ENCODE measurements at regions not wholly inside any gene's neighbourhood (a gene's known extent, or its start where the extent isn't known, plus 50 kb on each side); places are given as distances from the start of the nearest gene placed in this dataset.

DNA sequence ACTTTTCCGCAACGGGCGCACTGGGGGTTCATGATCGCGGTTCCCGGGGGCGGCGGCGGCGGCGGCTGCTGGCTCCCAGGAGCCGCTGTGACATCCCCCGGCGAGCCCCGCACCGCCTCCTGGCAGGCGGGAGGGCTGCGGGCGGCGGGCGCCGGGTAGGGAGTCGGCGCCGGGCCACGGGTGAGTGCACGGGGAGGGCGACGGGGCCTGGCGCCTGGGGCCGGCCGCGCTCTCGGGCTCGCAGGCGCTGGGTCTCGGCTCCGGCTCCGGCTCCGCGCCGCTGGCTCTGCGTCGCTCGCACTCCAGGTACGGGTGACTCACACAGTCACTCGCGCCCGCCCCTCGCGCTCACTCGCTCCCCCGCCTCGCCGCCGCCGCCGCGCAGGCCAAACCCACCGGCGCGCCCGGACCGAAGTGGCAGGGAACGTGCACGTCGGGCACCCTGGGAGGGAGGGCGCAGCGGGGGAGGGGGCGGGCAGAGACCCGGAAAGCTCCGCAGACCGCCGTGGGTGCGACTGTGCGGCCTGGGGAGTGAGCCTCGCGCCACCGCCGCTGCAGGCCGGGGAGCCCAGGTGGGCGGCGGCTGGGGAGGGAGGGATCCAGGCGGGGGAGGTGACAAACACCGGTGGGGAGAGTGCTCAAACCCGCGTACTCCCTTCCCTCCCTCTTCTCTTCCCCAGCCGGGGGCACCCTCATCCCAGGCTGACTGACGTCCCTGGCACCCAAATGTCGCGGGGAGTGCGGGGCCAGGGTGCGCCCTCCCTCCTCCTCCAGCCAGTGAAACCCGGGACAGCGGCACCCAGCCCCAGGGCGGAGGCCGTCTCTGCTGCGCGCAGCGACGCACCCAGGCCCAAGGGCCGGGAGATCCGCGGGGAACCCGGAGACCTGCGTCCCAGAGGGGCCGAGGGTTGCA lies 276.9 kb upstream of the NEBL start:
- Histone ChIP-seq H3K14ac (ENCODE audit: insufficient read length) (no peak overlapping the region), H2BK15ac (ENCODE audit: low read length) (no peak overlapping the region), H3K27ac (ENCODE audit: low read depth, low read length) (no peak overlapping the region), H3K4me2 (ENCODE audit: insufficient read depth in 1 of 2, low read depth in 2 of 2, low read length in 2 of 2) (peak overlapping the region; percentile 94 to 100), H2BK20ac (ENCODE audit: low read length) (no peak overlapping the region), H3K23ac (ENCODE audit: insufficient read length) (no peak overlapping the region), H2BK12ac (ENCODE audit: low read depth, low read length) (0 out of 2 replicates have a peak overlapping the region, but pooled peaks have one; percentile 10), H2AK5ac (ENCODE audit: low read depth, low read length) (no peak overlapping the region), H3K4me1 (replicated peaks in 1 of 4; ENCODE audit: control insufficient read depth in 3 of 4, insufficient read depth in 4 of 4, low read length in 3 of 4) (peaks cover 0 to 6% (median 3%) of the 10 kb centered on the region in 4 experiments; a peak in 4 of 7 replicates), H3K56ac (replicated peaks; ENCODE audit: insufficient read length, low read depth, low read length) (no peak overlapping the region), H4K8ac (ENCODE audit: extremely low read depth, insufficient read depth, low read length) (peak overlapping the region; percentile 60; the same call in 1 of the 2 replicates), H2BK5ac (ENCODE audit: low read depth, low read length) (no peak overlapping the region), H3K23me2 (ENCODE audit: low read depth, low read length) (peaks cover 15% of the 10 kb centered on the region; the same call in 1 of the 2 replicates), H3K9me3 (ENCODE audit: insufficient read depth in 2 of 2, low read depth in 1 of 2, low read length in 1 of 2) (no peaks in the 10 kb centered on the region), H3K4ac (replicated peaks; ENCODE audit: insufficient read length, low read depth, low read length) (no peak overlapping the region), H3K36me3 (ENCODE audit: control insufficient read depth in 2 of 4, insufficient read depth in 4 of 4, low read length in 3 of 4) (peaks cover 0 to 10% (median 0%) of the 10 kb centered on the region in 4 experiments; a peak in 1 of 8 replicates), H4K91ac (replicated peaks; ENCODE audit: insufficient read length, low read length) (no peak overlapping the region), H3K27me3 (replicated peaks in 1 of 4; ENCODE audit: control insufficient read depth in 3 of 4, extremely low read depth in 1 of 4, insufficient read depth in 3 of 4, low read length in 3 of 4) (peaks cover 0 to 18% (median 11%) of the 10 kb centered on the region in 4 experiments; a peak in 6 of 7 replicates), H3K79me2 (ENCODE audit: control insufficient read depth in 1 of 2, insufficient read depth in 2 of 2, low read length in 2 of 2) (no peaks in the 10 kb centered on the region), H2BK120ac (replicated peaks; ENCODE audit: low read depth, low read length) (no peak overlapping the region), H2AFZ (ENCODE audit: low read length) (no peak overlapping the region), H4K5ac (ENCODE audit: insufficient read length, low read depth, low read length) (no peak overlapping the region), H3K18ac (ENCODE audit: extremely low read depth, low read length) (peak overlapping the region; percentile 68; the same call in 1 of the 2 replicates), H3K79me1 (ENCODE audit: low read depth, low read length) (no peaks in the 10 kb centered on the region), H3K9ac (replicated peaks in 1 of 4; ENCODE audit: extremely low read depth in 1 of 4, low read depth in 3 of 4, low read length in 3 of 4) (peak overlapping the region in 3 of 4 experiments; percentile 20 to 46 (median 24); a peak in 5 of 7 replicates), H3K4me3 (ENCODE audit: extremely low read depth in 1 of 4, insufficient read depth in 2 of 4, low read depth in 3 of 4, low read length in 4 of 4) (peak overlapping the region; percentile 59 to 82 (median 66)), H4K20me1 (replicated peaks in 1 of 2; ENCODE audit: control insufficient read depth in 1 of 2, insufficient read depth in 2 of 2, low read length in 2 of 2) (peaks cover 0 to 2% of the 10 kb centered on the region in 2 experiments)
- FAIRE-seq: no peak
- ChIA-PET CTCF (ENCODE audit: partially characterized antibody) (no interaction called here), POLR2A (ENCODE audit: partially characterized antibody) (no interaction called here)
- DNase-seq (ENCODE audit: low read depth in 1 of 2, low spot score in 2 of 2): peak in 1 of 2 experiments; percentile 79
- WGBS, 2 experiments (ENCODE audit: extremely low coverage in 1 of 2, insufficient coverage in 1 of 2, insufficient read length in 1 of 2, insufficient replicate concordance in 2 of 2, low coverage in 1 of 2, low lambda C conversion rate in 2 of 2, missing lambda C conversion rate in 1 of 2): 2% methylated on average over 25 of the region's 107 CpGs; no CpG with 5 or more reads in 1 of the 2 experiments
- TF ChIP-seq RBBP5 (IDR thresholded peaks at IDR 0.05; ENCODE audit: borderline replicate concordance, low read depth, low read length) (peak; percentile 80), ASH2L (IDR thresholded peaks at IDR 0.05; ENCODE audit: low read length) (peak; percentile 88), CTBP2 (IDR thresholded peaks at IDR 0.05; ENCODE audit: borderline replicate concordance, insufficient read depth, insufficient read length, low read length) (no peak), HDAC6 (IDR thresholded peaks at IDR 0.05; ENCODE audit: low read depth, low read length) (no peak), EGR1 (IDR thresholded peaks at IDR 0.05; ENCODE audit: borderline replicate concordance, low read depth, low read length) (peak; percentile 46; the same call in 1 of the 2 replicates), SP4 (IDR thresholded peaks at IDR 0.05; ENCODE audit: low read length) (no peak), CEBPB (IDR thresholded peaks at IDR 0.05; ENCODE audit: low read depth, low read length) (no peak), RFX5 (IDR thresholded peaks at IDR 0.05; ENCODE audit: borderline replicate concordance, low read depth, low read length) (no peak)
- TF ChIP-seq, protein P1, sequence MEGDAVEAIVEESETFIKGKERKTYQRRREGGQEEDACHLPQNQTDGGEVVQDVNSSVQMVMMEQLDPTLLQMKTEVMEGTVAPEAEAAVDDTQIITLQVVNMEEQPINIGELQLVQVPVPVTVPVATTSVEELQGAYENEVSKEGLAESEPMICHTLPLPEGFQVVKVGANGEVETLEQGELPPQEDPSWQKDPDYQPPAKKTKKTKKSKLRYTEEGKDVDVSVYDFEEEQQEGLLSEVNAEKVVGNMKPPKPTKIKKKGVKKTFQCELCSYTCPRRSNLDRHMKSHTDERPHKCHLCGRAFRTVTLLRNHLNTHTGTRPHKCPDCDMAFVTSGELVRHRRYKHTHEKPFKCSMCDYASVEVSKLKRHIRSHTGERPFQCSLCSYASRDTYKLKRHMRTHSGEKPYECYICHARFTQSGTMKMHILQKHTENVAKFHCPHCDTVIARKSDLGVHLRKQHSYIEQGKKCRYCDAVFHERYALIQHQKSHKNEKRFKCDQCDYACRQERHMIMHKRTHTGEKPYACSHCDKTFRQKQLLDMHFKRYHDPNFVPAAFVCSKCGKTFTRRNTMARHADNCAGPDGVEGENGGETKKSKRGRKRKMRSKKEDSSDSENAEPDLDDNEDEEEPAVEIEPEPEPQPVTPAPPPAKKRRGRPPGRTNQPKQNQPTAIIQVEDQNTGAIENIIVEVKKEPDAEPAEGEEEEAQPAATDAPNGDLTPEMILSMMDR (IDR thresholded peaks at IDR 0.05; ENCODE audit: control extremely low read depth in 1 of 3, insufficient read depth in 1 of 3, low read depth in 1 of 3, low read length in 3 of 3): no peak
